DOHH2 (cell line): ENCODE measurements at regions not wholly inside any gene's neighbourhood (a gene's known extent, or its start where the extent isn't known, plus 50 kb on each side); places are given as distances from the start of the nearest gene placed in this dataset.

Experiments
- H3F3A ChIP-seq: fragments of 200-600 bp; sonication (generic), shearing (Covaris generic); 2 replicates; pipeline ENCODE4 v1.6.0; 2016; ENCODE audit warnings: antibody characterized with exemption, mild to moderate bottlenecking; ENCODE audit not compliant: control insufficient read depth, insufficient read depth
- H3K27ac ChIP-seq: fragments of 200-600 bp; sonication (generic); 2 replicates; pipeline ENCODE4 v1.5.1; 2014; ENCODE audit warnings: low read depth, mild to moderate bottlenecking, low read length, moderate library complexity
- H3K27me3 ChIP-seq: fragments of 200-600 bp; sonication (generic); 2 replicates; pipeline ENCODE4 v1.6.1; 2014; ENCODE audit warnings: mild to moderate bottlenecking, low read length, mixed read lengths; ENCODE audit not compliant: control insufficient read depth
- H3K36me3 ChIP-seq: fragments of 200-600 bp; sonication (generic); 2 replicates; pipeline ENCODE4 v1.6.1; 2014; ENCODE audit warnings: mild to moderate bottlenecking, low read length, moderate library complexity, mixed read lengths; ENCODE audit not compliant: control insufficient read depth
- H3K4me1 ChIP-seq: fragments of 200-600 bp; sonication (generic); 2 replicates; pipeline ENCODE4 v1.6.1; 2014; ENCODE audit warnings: mild to moderate bottlenecking, low read length, mixed read lengths; ENCODE audit not compliant: control insufficient read depth
- H3K4me2 ChIP-seq: fragments of 200-600 bp; sonication (generic); 2 replicates; pipeline ENCODE4 v1.6.0; 2014; ENCODE audit warnings: mild to moderate bottlenecking, low read length, moderate library complexity
- H3K4me3 ChIP-seq: fragments of 200-600 bp; sonication (generic); 2 replicates; pipeline ENCODE4 v1.5.1; 2014; ENCODE audit warnings: mild to moderate bottlenecking, low read length, mixed read lengths
- H3K79me2 ChIP-seq: fragments of 200-600 bp; sonication (generic); 2 replicates; pipeline ENCODE4 v1.6.1; 2014; ENCODE audit warnings: mild to moderate bottlenecking, low read length, mixed read lengths; ENCODE audit not compliant: control insufficient read depth
- H3K9me2 ChIP-seq: fragments of 200-600 bp; sonication (generic); replicated peaks from 2 replicates; pipeline ENCODE4 v1.6.1; 2014; ENCODE audit warnings: mild to moderate bottlenecking, low read length, mixed read lengths; ENCODE audit not compliant: control insufficient read depth
- H3K9me3 ChIP-seq: fragments of 200-600 bp; sonication (generic); 2 replicates; pipeline ENCODE4 v1.6.1; 2014; ENCODE audit warnings: antibody characterized with exemption, low read length, mixed read lengths; ENCODE audit not compliant: control insufficient read depth, insufficient read depth
- H4K20me1 ChIP-seq: fragments of 200-600 bp; sonication (generic); 2 replicates; pipeline ENCODE4 v1.6.0; 2014; ENCODE audit warnings: low read depth, mild to moderate bottlenecking, antibody characterized with exemption, low read length, moderate library complexity; ENCODE audit not compliant: control insufficient read depth, insufficient read depth
- CTCF ChIP-seq: fragments of 200-600 bp; sonication (generic); IDR thresholded peaks from one replicate; pipeline ENCODE4 v1.5.1; 2014; ENCODE audit warnings: antibody characterized with exemption, mild to moderate bottlenecking, low read depth, low read length; ENCODE audit not compliant: poor library complexity, severe bottlenecking
- EZH2phosphoT487 ChIP-seq: fragments of 200-600 bp; sonication (generic); IDR thresholded peaks from 2 replicates; pipeline ENCODE4 v1.6.1; 2017; ENCODE audit warnings: borderline replicate concordance, mild to moderate bottlenecking, antibody characterized with exemption, low read length, moderate library complexity, mixed read lengths

GRCh38 chr12:107326237-107326636, 232.9 kb upstream of the CRY1 start:
- Histone ChIP-seq H3F3A (no peaks in the 10 kb centered on the region), H3K4me2 (no peak overlapping the region), H3K79me2 (no peaks in the 10 kb centered on the region), H3K27me3 (peaks cover 3% of the 10 kb centered on the region; the same call in 1 of the 2 replicates), H3K4me3 (no peak overlapping the region), H3K36me3 (no peaks in the 10 kb centered on the region), H3K4me1 (no peaks in the 10 kb centered on the region), H3K9me3 (no peaks in the 10 kb centered on the region), H3K9me2 (no peaks in the 10 kb centered on the region), H3K27ac (no peak overlapping the region), H4K20me1 (no peaks in the 10 kb centered on the region)
- TF ChIP-seq EZH2phosphoT487 (no peak), CTCF (no peak)

GRCh38 chr12:107327651-107328182, 234.4 kb upstream of the CRY1 start:
- TF ChIP-seq EZH2phosphoT487 (no peak), CTCF (no peak)
- Histone ChIP-seq H3K79me2 (no peaks in the 10 kb centered on the region), H4K20me1 (no peaks in the 10 kb centered on the region), H3K9me2 (no peaks in the 10 kb centered on the region), H3K4me1 (no peaks in the 10 kb centered on the region), H3K9me3 (no peaks in the 10 kb centered on the region), H3K4me3 (no peak overlapping the region), H3F3A (no peaks in the 10 kb centered on the region), H3K27me3 (peaks cover 3% of the 10 kb centered on the region; the same call in 1 of the 2 replicates), H3K27ac (no peak overlapping the region), H3K4me2 (no peak overlapping the region), H3K36me3 (no peaks in the 10 kb centered on the region)

GRCh38 chr12:107328442-107329133, 235.2 kb upstream of the CRY1 start:
- Histone ChIP-seq H3K27ac (no peak overlapping the region), H3K4me3 (no peak overlapping the region), H3K9me2 (no peaks in the 10 kb centered on the region), H3K4me2 (no peak overlapping the region), H3K79me2 (no peaks in the 10 kb centered on the region), H3K4me1 (no peaks in the 10 kb centered on the region), H3K27me3 (peaks cover 3% of the 10 kb centered on the region; the same call in 1 of the 2 replicates), H3K9me3 (no peaks in the 10 kb centered on the region), H3K36me3 (no peaks in the 10 kb centered on the region), H4K20me1 (no peaks in the 10 kb centered on the region), H3F3A (no peaks in the 10 kb centered on the region)
- TF ChIP-seq EZH2phosphoT487 = no peak
- no peak for TF ChIP-seq CTCF
